ENCODE measurements at regions not wholly inside any gene's neighbourhood (a gene's known extent, or its start where the extent isn't known, plus 50 kb on each side); places are given as distances from the start of the nearest gene placed in this dataset.

- Histone ChIP-seq H3K36me3 (no peaks in the 10 kb centered on the region), H3K4me1 (no peaks in the 10 kb centered on the region), H3K27ac (no peak overlapping the region), H3K9me3 (no peaks in the 10 kb centered on the region), H3K27me3 (no peaks in the 10 kb centered on the region), H3K4me3 (no peak overlapping the region)
- DNase-seq (no peak), ATAC-seq (no peak)
- no peak for TF ChIP-seq CTCF (IDR thresholded peaks at IDR 0.05)
- intact Hi-C loops (cut with DNase I): no loop called here
These were observed 105.4 kb upstream of the PLET1 start for GRCh38 chr11:112366012-112366411.

- H3K9me3 ChIP-seq: no peaks in the 10 kb centered on the region
- H3K4me1 ChIP-seq: no peaks in the 10 kb centered on the region
- no peak for TF ChIP-seq CTCF (IDR thresholded peaks at IDR 0.05)
- ATAC-seq (no peak), DNase-seq (no peak)
- intact Hi-C loops (cut with DNase I): no loop called here
- no peak overlapping the region for H3K27ac ChIP-seq
- no peaks in the 10 kb centered on the region for H3K27me3 ChIP-seq
- no peaks in the 10 kb centered on the region for H3K36me3 ChIP-seq
- no peak overlapping the region for H3K4me3 ChIP-seq
These were observed 106.1 kb upstream of the PLET1 start for GRCh38 chr11:112366777-112367176.

- intact Hi-C loops (cut with DNase I): no loop called here
These were observed 106.8 kb upstream of the PLET1 start for GRCh38 chr11:112367461-112367860.

GRCh38 chr11:112367895-112368294 is 107.2 kb upstream of the PLET1 start:
- TF ChIP-seq CTCF (IDR thresholded peaks at IDR 0.05): no peak
- H3K9me3 ChIP-seq: no peaks in the 10 kb centered on the region
- no peak for DNase-seq
- no peaks in the 10 kb centered on the region for H3K36me3 ChIP-seq
- H3K27me3 ChIP-seq: no peaks in the 10 kb centered on the region
- no peak for ATAC-seq
- no peaks in the 10 kb centered on the region for H3K4me1 ChIP-seq
- intact Hi-C loops (cut with DNase I): no loop called here
- H3K4me3 ChIP-seq: no peak overlapping the region
- H3K27ac ChIP-seq: no peak overlapping the region

More at GRCh38 chr11:112367461-112367860, 106.8 kb upstream of the PLET1 start:
- TF ChIP-seq CTCF (IDR thresholded peaks at IDR 0.05): no peak
- ATAC-seq: no peak
- Histone ChIP-seq H3K27ac (no peak overlapping the region), H3K36me3 (no peaks in the 10 kb centered on the region), H3K4me1 (no peaks in the 10 kb centered on the region), H3K4me3 (no peak overlapping the region), H3K9me3 (no peaks in the 10 kb centered on the region), H3K27me3 (no peaks in the 10 kb centered on the region)
- no peak for DNase-seq

- intact Hi-C loops (cut with DNase I): no loop called here
These were observed 107.7 kb upstream of the PLET1 start for GRCh38 chr11:112368381-112368780.

More at GRCh38 chr11:112368381-112368780, 107.7 kb upstream of the PLET1 start:
- no peak overlapping the region for H3K27ac ChIP-seq
- ATAC-seq: no peak
- no peak overlapping the region for H3K4me3 ChIP-seq
- H3K36me3 ChIP-seq: no peaks in the 10 kb centered on the region
- TF ChIP-seq CTCF (IDR thresholded peaks at IDR 0.05): no peak
- H3K9me3 ChIP-seq: no peaks in the 10 kb centered on the region
- H3K4me1 ChIP-seq: no peaks in the 10 kb centered on the region
- no peak for DNase-seq
- no peaks in the 10 kb centered on the region for H3K27me3 ChIP-seq
